GM12874 (cell line): ENCODE measurements at regions not wholly inside any gene's neighbourhood (a gene's known extent, or its start where the extent isn't known, plus 50 kb on each side); places are given as distances from the start of the nearest gene placed in this dataset.

Source experiments
- CTCF ChIP-seq: IDR thresholded peaks from 2 replicates; pipeline ENCODE4 v1.5.1; 2011; ENCODE audit warnings: low read depth, mild to moderate bottlenecking, control low read depth, low read length, moderate library complexity; ENCODE audit not compliant: insufficient read depth

DNA sequence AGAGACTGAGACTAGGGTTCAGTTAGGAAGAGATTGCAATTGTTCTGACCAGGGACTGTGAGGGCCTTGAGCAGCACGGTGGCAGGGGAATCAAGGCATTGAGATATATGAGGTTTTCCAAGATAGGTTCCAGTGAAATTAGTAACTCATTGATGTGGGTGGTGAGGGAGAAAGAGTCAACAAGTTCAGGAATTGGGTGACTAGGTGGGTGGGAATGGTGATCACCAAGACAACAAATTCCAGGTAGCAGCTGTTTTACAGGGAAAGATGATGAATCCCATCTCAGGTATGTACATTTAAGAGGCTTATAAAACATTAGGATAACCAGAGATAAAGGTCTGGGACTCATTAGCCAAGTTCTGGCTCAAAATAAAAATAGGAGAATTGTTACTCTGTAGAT is 251.5 kb upstream of the MGAT5 start:
- TF ChIP-seq CTCF: no peak

GRCh38 chr2:134002921-134003320 is 251.0 kb upstream of the MGAT5 start:
- TF ChIP-seq CTCF: no peak

GRCh38 chr2:134004467-134004866 is 249.4 kb upstream of the MGAT5 start:
- TF ChIP-seq CTCF: no peak

GRCh38 chr2:134008837-134009236 is 245.0 kb upstream of the MGAT5 start:
- no peak for TF ChIP-seq CTCF

DNA sequence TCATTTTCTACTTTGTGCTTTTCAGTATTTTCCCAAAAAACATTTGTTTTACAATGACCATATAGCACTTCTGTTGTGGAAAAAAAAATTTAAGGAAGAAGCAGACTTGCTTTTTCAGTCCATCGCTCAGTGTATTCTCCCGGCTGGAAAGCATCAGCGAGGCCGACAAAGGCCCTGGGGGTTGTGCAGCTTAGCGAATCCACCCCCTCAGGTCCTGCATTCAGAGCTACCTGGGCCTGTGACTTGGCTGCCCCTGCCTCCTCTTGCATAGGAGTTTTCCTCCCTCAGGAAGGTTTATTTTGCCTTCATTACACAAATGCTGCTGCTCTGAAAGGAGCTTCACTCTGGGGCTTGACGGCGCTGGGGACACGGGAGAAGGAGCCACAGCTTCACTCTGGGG is 244.4 kb upstream of the MGAT5 start:
- no peak for TF ChIP-seq CTCF

DNA sequence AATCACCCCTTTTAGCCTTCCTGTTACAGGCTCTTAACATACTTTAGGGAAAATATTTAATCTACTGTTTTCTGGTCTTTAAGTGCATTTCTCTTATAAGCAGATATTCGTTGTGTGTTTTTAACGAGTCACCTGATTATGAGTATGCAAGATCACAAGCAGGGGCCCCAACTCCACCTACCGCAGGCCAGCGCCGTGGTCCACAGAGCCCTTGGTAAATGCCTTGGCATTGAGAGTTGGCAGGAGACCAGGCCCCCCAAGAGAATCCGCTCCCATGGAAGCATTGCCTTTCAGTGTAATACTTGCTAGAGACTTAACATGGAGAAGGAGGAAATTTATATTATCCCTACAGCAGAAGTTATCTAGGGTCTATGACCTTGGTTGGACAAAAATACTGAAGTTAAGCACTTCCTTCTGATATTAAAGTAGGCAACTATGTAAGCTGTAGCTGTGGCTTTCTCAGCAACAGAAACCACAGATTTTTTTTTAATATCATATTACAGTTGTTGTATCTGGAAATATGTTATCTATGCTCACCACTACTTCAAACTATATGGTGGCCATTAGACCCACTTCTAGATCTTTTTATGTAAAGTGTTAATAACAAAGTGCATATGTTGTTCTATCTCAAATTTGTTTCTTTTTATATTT is 241.8 kb upstream of the MGAT5 start:
- TF ChIP-seq CTCF: no peak

DNA sequence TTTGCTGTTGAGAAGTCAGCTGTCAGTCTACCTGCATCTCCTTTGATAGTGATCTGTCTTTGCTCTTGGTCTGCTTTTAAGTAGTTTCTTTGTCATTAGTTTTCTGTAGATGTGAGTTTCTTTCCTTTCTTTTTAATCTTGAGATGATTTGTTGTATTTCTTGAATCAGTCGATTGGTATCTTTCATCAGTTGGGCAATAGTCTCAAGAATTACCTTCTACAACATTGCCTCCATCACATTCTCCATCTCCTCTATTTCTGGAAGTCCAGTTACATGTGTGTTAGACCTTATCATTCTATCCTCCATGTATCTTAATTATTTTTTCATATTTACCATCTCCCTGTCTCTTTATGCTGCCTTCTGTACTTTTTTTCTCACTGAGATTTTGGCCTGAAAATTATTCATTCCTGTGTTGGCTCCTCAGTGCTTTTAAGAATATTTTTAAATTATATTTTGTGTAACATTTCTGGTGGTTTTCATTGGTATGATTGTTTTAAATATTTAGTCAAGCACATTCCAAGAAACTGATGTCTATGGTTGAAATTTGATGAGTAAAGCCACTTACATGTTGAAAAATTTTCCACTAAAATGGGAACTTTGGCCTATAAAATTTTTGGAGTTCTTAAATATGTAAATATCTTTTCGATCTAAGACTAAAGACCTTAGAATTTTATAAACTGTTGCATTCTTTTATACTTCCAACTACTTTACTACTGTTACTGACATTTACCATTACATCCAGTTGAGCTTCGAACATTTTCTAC is 239.5 kb upstream of the MGAT5 start:
- TF ChIP-seq CTCF: no peak
